GM18511 (cell line): ENCODE measurements at regions not wholly inside any gene's neighbourhood (a gene's known extent, or its start where the extent isn't known, plus 50 kb on each side); places are given as distances from the start of the nearest gene placed in this dataset.

Experiments
- ATAC-seq: cut with Tn5 transposase; IDR thresholded peaks from one replicate; pipeline ENCODE4 v1.9.1; 2021; ENCODE audit warnings: mild to moderate bottlenecking, moderate library complexity; ENCODE audit not compliant: unreplicated experiment

DNA sequence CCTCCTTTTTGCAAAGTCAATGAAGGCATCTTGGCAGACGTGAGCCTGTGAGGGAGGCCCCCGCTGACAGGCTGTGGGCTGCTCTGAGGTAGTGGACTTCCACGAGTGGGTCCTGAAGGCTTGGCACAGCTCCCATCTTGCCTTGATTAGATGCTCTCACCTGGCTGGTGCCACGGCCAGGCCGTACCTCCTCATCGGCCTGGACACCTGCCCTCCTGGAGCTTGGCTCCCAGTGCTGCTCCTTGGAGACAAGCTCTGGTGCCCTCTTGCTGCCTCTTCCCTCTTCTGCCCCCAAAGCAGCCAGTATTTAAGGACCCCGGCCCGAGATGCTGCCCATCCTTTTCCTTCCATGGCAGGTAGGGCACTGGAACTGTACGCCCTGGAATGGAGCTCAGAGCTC, 93.5 kb downstream of the ERMARD start:
- ATAC-seq: no peak

- ATAC-seq: no peak
Measured at GRCh38 chr6:169843991-169844390, 92.6 kb downstream of the ERMARD start.

DNA sequence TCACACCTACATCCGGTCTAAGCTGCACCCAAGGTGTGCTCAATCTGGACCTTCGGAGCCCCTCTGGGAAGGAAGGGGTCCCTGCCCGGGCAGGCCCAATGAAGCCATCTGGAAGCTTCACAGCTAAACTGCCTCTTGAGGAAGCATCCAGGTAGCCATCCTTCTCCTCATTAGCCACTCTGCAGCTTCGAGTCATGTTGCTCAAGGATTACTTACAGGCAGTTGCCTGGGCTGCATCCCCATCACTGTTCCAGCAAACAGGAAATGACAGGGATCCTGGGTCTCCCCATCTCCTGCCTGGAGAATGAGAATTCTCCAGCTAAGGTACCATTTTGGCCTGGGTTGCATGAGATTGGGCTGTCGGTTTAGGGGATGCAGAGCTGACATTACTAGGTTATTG, 91.7 kb downstream of the ERMARD start:
- no peak for ATAC-seq

- no peak for ATAC-seq
Measured at GRCh38 chr6:169841907-169842606, 90.6 kb downstream of the ERMARD start.

GRCh38 chr6:169841251-169841650, 89.8 kb downstream of the ERMARD start:
- ATAC-seq: no peak

- no peak for ATAC-seq
Measured at GRCh38 chr6:169839898-169840631, 88.6 kb downstream of the ERMARD start.

DNA sequence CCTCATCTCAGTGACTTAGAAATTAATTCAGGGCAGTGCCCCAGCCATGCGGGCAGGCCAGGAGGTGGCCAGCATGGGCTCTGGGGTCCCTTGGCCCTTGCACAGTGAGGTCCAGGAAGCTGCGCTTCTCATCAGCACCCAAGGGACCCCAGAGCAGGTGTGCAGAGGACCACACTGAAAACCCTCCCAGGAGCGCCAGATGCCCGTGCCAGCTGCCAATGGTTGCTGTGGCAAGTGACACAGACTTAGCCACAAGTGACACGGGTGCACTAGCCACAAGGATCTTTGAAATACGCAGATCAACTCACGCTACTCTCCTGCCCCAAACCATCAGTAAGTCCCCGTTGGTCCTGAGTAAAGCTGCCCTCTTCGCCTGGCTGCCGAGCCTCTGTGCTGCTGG, 88.1 kb downstream of the ERMARD start:
- ATAC-seq: no peak

DNA sequence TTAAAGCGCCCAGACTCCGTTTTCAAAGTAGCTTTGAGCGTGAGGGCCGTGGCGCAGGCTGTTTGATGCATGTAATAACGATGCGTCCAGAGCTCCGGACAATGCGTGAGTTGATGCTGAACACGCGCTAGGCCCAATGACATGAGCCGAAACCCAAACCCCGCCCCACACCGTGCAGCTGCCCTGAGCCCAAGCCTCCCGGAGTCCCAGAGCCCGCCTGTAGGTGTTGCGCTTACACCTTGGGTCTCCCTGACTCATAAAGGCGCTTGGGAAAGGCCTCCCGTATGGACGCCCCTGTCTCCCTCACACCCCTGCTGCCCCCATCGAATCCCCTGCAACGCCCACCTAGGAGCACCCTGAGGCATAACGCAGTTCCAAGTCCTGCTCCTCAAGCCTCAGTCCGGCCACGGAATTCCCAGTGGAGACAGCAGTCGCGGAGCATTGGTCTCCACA, 87.6 kb downstream of the ERMARD start:
- ATAC-seq: no peak

- ATAC-seq: no peak
Measured at GRCh38 chr6:169838346-169839028, 87.1 kb downstream of the ERMARD start.

GRCh38 chr6:169837529-169838250, 86.3 kb downstream of the ERMARD start:
- no peak for ATAC-seq

DNA sequence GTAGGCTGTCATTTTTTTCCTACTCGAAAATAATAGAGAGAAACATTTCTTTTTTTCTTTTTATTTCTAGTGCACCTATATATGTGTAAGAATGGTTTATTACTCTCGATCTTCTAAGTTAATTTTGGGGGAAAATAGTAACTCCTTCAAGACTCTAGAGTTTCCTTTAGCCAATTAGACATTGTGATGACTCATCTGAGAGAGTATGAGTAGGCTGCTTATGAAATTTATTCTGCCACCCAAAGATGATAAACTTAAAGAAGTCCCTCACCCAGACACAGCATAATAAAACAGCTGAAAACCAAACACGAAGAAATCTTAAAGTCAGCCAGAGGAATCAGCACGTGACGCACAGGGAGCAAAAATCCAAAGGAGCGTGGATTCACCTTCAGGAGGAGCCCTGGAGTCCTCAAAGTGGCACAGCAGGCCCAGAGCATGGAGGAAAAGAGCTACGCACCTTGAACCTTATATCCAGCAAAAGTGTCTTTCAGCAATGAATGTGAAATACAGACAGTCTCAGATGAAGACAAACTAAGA, 81.9 kb downstream of the ERMARD start:
- ATAC-seq: no peak

DNA sequence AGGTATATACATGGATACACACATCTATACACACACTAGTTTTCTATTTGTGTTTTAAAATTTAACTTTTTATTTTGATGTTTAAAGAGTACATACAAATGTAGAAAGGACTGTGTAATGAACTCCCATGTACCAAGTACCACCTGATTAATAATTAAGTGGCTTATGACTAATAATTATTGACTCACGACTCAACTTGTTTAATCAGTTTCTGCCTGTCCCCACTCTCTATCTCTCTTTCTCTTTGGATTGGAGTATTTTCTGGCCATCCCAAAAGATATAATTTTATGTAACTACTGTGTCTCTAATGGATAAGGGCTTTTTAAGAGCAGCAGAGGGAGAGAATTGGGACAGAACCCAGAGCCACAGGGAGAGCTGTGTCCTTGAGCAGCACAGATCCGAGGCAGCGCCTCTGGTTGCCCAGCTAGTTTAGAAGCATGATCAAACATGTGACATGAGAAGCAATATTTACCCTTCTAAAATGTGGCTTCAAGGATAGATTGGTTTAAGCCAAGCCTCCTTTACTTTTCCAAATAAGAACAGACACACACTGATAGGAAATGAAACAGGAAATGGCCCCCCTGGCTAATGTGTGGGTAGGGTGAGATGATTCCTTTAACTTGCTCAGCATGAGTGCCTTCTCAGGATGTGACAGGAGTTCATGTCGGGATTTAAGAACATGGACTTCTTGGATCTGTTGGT, 81.0 kb downstream of the ERMARD start:
- ATAC-seq: no peak

DNA sequence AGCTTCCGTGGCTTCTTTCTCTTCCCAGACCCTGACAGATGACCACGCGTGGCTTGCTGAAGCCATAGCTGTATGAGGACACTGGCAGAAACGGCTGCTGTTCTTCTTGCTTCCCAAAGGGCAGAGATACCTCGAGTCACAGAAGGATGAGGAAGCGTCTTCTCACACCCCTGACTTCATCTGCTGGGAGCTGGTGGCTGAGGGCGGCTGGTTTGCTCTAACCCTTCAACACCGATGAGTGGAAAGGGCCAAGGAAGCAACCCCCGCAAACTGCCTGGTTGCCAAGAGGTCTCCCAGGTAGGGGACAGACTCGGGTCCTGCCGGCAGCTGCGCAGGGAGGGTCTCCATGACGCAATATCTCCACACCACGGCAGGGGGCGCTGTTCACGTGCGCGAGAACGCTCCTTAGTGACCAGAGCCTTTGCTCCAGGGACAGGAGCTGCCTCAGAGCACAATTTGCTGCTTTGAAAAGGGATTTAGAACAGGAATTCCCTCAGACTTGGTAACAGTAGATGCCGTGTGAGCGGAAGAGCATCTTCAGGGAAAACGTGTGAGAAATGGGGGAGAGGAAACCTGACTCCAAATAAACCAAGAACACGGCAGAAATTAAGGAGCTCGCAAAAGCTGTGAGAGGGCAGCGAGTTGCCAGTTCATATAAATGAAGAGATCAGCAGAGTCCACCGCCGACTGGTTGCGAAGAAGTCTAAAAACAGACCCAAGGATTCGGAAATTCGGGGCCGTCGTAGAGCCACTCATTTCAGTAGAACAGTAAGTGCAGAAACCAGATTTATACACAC, 80.2 kb downstream of the ERMARD start:
- ATAC-seq: peak; percentile 90
